ENCODE measurements at regions not wholly inside any gene's neighbourhood (a gene's known extent, or its start where the extent isn't known, plus 50 kb on each side); places are given as distances from the start of the nearest gene placed in this dataset.
A peak's percentile ranks its signal among the peaks of the same experiment; 100 is the strongest.

GRCh38 chr9:81849631-81850259 lies 78.5 kb upstream of the SPATA31D4 start:
- Histone ChIP-seq H3K27ac (ENCODE audit: low read depth, low read length) (no peak overlapping the region), H4K5ac (ENCODE audit: low read length) (no peak overlapping the region)
- no CpG with 5 or more reads among the region's 8 CpGs for WGBS (ENCODE audit: extremely low coverage, insufficient coverage, low lambda C conversion rate)

GRCh38 chr9:81850724-81851123 lies 77.5 kb upstream of the SPATA31D4 start:
- Histone ChIP-seq H3K27me3 (ENCODE audit: insufficient read depth, low read length, poor library complexity) (no peaks in the 10 kb centered on the region), H2BK120ac (ENCODE audit: low read depth, low read length) (no peak overlapping the region), H3K56ac (ENCODE audit: low read length) (no peak overlapping the region), H3K18ac (ENCODE audit: low read length) (no peak overlapping the region), H3K4me2 (ENCODE audit: low read length) (no peak overlapping the region), H3K4ac (ENCODE audit: low read depth, low read length) (no peak overlapping the region), H4K5ac (ENCODE audit: low read length) (no peak overlapping the region), H3K9ac (ENCODE audit: low read length) (no peak overlapping the region), H3K4me3 (ENCODE audit: low read length) (no peak overlapping the region), H3K23ac (ENCODE audit: low read length) (no peak overlapping the region), H2AK5ac (ENCODE audit: low read length) (no peak overlapping the region), H3K36me3 (ENCODE audit: control insufficient read depth, insufficient read depth, low read length) (no peaks in the 10 kb centered on the region), H3K27ac (ENCODE audit: low read depth, low read length) (no peak overlapping the region), H3K4me1 (ENCODE audit: control insufficient read depth, low read depth, low read length) (no peaks in the 10 kb centered on the region), H3K79me2 (ENCODE audit: control insufficient read depth, insufficient read depth, low read length) (no peaks in the 10 kb centered on the region), H2BK15ac (replicated peaks; ENCODE audit: low read depth) (no peak overlapping the region), H4K8ac (ENCODE audit: low read depth, low read length) (no peak overlapping the region), H3K79me1 (ENCODE audit: low read length) (no peaks in the 10 kb centered on the region), H2BK5ac (ENCODE audit: low read length) (no peak overlapping the region)
- no peak for DNase-seq
- no CpG with 5 or more reads among the region's 6 CpGs for WGBS (ENCODE audit: extremely low coverage, insufficient coverage, low lambda C conversion rate)

More at GRCh38 chr9:81849631-81850259, 78.5 kb upstream of the SPATA31D4 start:
- Histone ChIP-seq H3K9ac (ENCODE audit: low read length) (no peak overlapping the region), H3K18ac (ENCODE audit: low read length) (no peak overlapping the region), H3K23ac (ENCODE audit: low read length) (no peak overlapping the region), H2AK5ac (ENCODE audit: low read length) (no peak overlapping the region), H3K36me3 (ENCODE audit: control insufficient read depth, insufficient read depth, low read length) (no peaks in the 10 kb centered on the region), H2BK5ac (ENCODE audit: low read length) (no peak overlapping the region), H2BK15ac (replicated peaks; ENCODE audit: low read depth) (no peak overlapping the region), H3K4me3 (ENCODE audit: low read length) (no peak overlapping the region), H2BK120ac (ENCODE audit: low read depth, low read length) (no peak overlapping the region), H3K4me1 (ENCODE audit: control insufficient read depth, low read depth, low read length) (no peaks in the 10 kb centered on the region), H3K4me2 (ENCODE audit: low read length) (no peak overlapping the region), H3K27me3 (ENCODE audit: insufficient read depth, low read length, poor library complexity) (no peaks in the 10 kb centered on the region), H4K8ac (ENCODE audit: low read depth, low read length) (no peak overlapping the region), H3K4ac (ENCODE audit: low read depth, low read length) (no peak overlapping the region), H3K79me1 (ENCODE audit: low read length) (no peaks in the 10 kb centered on the region), H3K56ac (ENCODE audit: low read length) (no peak overlapping the region), H3K79me2 (ENCODE audit: control insufficient read depth, insufficient read depth, low read length) (no peaks in the 10 kb centered on the region)
- peak; percentile 48 for DNase-seq

- Histone ChIP-seq H3K4me3 (ENCODE audit: low read length) (no peak overlapping the region), H3K23ac (ENCODE audit: low read length) (no peak overlapping the region), H3K9ac (ENCODE audit: low read length) (no peak overlapping the region), H2BK15ac (replicated peaks; ENCODE audit: low read depth) (no peak overlapping the region), H2AK5ac (ENCODE audit: low read length) (no peak overlapping the region), H4K8ac (ENCODE audit: low read depth, low read length) (no peak overlapping the region), H3K4me2 (ENCODE audit: low read length) (no peak overlapping the region), H4K5ac (ENCODE audit: low read length) (no peak overlapping the region), H3K36me3 (ENCODE audit: control insufficient read depth, insufficient read depth, low read length) (no peaks in the 10 kb centered on the region), H3K79me1 (ENCODE audit: low read length) (no peaks in the 10 kb centered on the region), H3K56ac (ENCODE audit: low read length) (no peak overlapping the region), H3K4ac (ENCODE audit: low read depth, low read length) (no peak overlapping the region), H3K18ac (ENCODE audit: low read length) (no peak overlapping the region), H2BK120ac (ENCODE audit: low read depth, low read length) (no peak overlapping the region), H3K27ac (ENCODE audit: low read depth, low read length) (no peak overlapping the region), H3K27me3 (ENCODE audit: insufficient read depth, low read length, poor library complexity) (no peaks in the 10 kb centered on the region), H2BK5ac (ENCODE audit: low read length) (no peak overlapping the region), H3K79me2 (ENCODE audit: control insufficient read depth, insufficient read depth, low read length) (no peaks in the 10 kb centered on the region), H3K4me1 (ENCODE audit: control insufficient read depth, low read depth, low read length) (no peaks in the 10 kb centered on the region)
- WGBS (ENCODE audit: extremely low coverage, insufficient coverage, low lambda C conversion rate): no CpG with 5 or more reads among the region's 5 CpGs
- no peak for DNase-seq
Measured at GRCh38 chr9:81851340-81851739, 76.9 kb upstream of the SPATA31D4 start.

DNA sequence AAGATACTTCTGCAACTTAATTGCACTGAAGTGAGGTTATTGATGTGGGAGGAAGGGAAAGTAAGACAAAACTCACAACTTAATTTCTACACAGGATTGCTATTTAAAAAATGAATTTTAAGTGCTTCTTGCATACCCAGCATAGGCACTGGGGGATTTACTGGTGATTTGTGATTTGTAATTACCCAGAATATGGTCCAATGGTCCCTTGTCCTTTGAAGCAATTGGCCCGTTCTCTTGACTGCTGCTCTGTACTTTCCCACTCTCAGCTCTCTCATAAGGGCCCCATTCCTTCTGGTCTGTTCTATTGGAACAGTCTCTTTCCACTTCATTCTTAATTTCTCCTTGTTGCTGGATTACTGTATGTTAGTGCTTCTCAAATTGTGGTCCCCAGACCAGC lies 75.4 kb upstream of the SPATA31D4 start:
- Histone ChIP-seq H3K23ac (ENCODE audit: low read length) (no peak overlapping the region), H3K79me1 (ENCODE audit: low read length) (no peaks in the 10 kb centered on the region), H3K9ac (ENCODE audit: low read length) (no peak overlapping the region), H3K27me3 (ENCODE audit: insufficient read depth, low read length, poor library complexity) (no peaks in the 10 kb centered on the region), H2AK5ac (ENCODE audit: low read length) (no peak overlapping the region), H3K27ac (ENCODE audit: low read depth, low read length) (no peak overlapping the region), H3K4me2 (ENCODE audit: low read length) (no peak overlapping the region), H4K5ac (ENCODE audit: low read length) (no peak overlapping the region), H4K8ac (ENCODE audit: low read depth, low read length) (no peak overlapping the region), H3K4ac (ENCODE audit: low read depth, low read length) (no peak overlapping the region), H3K56ac (ENCODE audit: low read length) (no peak overlapping the region), H3K4me1 (ENCODE audit: control insufficient read depth, low read depth, low read length) (no peaks in the 10 kb centered on the region), H3K4me3 (ENCODE audit: low read length) (no peak overlapping the region), H3K79me2 (ENCODE audit: control insufficient read depth, insufficient read depth, low read length) (no peaks in the 10 kb centered on the region), H3K18ac (ENCODE audit: low read length) (no peak overlapping the region), H2BK15ac (replicated peaks; ENCODE audit: low read depth) (no peak overlapping the region), H2BK5ac (ENCODE audit: low read length) (no peak overlapping the region), H3K36me3 (ENCODE audit: control insufficient read depth, insufficient read depth, low read length) (no peaks in the 10 kb centered on the region), H2BK120ac (ENCODE audit: low read depth, low read length) (no peak overlapping the region)
- DNase-seq: no peak
- no CpG with 5 or more reads among the region's 1 CpG for WGBS (ENCODE audit: extremely low coverage, insufficient coverage, low lambda C conversion rate)

- Histone ChIP-seq H4K5ac (ENCODE audit: low read length) (no peak overlapping the region), H3K9ac (ENCODE audit: low read length) (no peak overlapping the region), H3K4ac (ENCODE audit: low read depth, low read length) (no peak overlapping the region), H2BK120ac (ENCODE audit: low read depth, low read length) (no peak overlapping the region), H3K4me3 (ENCODE audit: low read length) (no peak overlapping the region), H3K56ac (ENCODE audit: low read length) (no peak overlapping the region), H3K27ac (ENCODE audit: low read depth, low read length) (no peak overlapping the region), H2BK15ac (replicated peaks; ENCODE audit: low read depth) (no peak overlapping the region), H3K79me1 (ENCODE audit: low read length) (no peaks in the 10 kb centered on the region), H2AK5ac (ENCODE audit: low read length) (no peak overlapping the region), H2BK5ac (ENCODE audit: low read length) (no peak overlapping the region), H3K18ac (ENCODE audit: low read length) (no peak overlapping the region), H3K36me3 (ENCODE audit: control insufficient read depth, insufficient read depth, low read length) (no peaks in the 10 kb centered on the region), H4K8ac (ENCODE audit: low read depth, low read length) (no peak overlapping the region), H3K27me3 (ENCODE audit: insufficient read depth, low read length, poor library complexity) (no peaks in the 10 kb centered on the region), H3K4me2 (ENCODE audit: low read length) (no peak overlapping the region), H3K4me1 (ENCODE audit: control insufficient read depth, low read depth, low read length) (no peaks in the 10 kb centered on the region), H3K23ac (ENCODE audit: low read length) (no peak overlapping the region), H3K79me2 (ENCODE audit: control insufficient read depth, insufficient read depth, low read length) (no peaks in the 10 kb centered on the region)
- no peak for DNase-seq
- WGBS (ENCODE audit: extremely low coverage, insufficient coverage, low lambda C conversion rate): no CpG with 5 or more reads among the region's 2 CpGs
Measured at GRCh38 chr9:81855538-81855937, 72.7 kb upstream of the SPATA31D4 start.

Measured in mesendoderm (in vitro differentiated cells).